ENCODE measurements at regions not wholly inside any gene's neighbourhood (a gene's known extent, or its start where the extent isn't known, plus 50 kb on each side); places are given as distances from the start of the nearest gene placed in this dataset.

DNA sequence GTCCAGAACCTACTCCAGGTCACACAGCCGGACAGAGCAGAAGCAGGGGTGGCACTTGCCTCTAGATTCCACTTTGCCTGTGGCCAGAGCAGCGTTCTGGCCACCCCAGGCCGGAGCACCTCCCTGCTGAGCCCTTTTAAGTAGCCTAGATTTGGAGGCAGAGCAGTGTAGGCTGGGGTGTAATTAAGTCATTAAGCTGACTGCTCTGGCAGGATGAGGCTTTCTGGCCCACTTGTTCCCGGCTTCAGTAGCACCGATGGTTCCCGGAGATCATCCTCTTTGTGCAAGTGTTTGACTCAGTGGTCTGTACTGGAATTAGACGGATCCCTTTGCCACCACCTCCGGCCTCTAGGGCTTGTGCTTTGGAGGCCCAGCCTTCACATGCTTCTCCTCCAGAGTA lies 281.9 kb upstream of the ANKRD55 start:
- TF ChIP-seq, protein P1, sequence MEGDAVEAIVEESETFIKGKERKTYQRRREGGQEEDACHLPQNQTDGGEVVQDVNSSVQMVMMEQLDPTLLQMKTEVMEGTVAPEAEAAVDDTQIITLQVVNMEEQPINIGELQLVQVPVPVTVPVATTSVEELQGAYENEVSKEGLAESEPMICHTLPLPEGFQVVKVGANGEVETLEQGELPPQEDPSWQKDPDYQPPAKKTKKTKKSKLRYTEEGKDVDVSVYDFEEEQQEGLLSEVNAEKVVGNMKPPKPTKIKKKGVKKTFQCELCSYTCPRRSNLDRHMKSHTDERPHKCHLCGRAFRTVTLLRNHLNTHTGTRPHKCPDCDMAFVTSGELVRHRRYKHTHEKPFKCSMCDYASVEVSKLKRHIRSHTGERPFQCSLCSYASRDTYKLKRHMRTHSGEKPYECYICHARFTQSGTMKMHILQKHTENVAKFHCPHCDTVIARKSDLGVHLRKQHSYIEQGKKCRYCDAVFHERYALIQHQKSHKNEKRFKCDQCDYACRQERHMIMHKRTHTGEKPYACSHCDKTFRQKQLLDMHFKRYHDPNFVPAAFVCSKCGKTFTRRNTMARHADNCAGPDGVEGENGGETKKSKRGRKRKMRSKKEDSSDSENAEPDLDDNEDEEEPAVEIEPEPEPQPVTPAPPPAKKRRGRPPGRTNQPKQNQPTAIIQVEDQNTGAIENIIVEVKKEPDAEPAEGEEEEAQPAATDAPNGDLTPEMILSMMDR (IDR thresholded peaks at IDR 0.05) = no peak
- no peaks in the 10 kb centered on the region for H3K27me3 ChIP-seq

DNA sequence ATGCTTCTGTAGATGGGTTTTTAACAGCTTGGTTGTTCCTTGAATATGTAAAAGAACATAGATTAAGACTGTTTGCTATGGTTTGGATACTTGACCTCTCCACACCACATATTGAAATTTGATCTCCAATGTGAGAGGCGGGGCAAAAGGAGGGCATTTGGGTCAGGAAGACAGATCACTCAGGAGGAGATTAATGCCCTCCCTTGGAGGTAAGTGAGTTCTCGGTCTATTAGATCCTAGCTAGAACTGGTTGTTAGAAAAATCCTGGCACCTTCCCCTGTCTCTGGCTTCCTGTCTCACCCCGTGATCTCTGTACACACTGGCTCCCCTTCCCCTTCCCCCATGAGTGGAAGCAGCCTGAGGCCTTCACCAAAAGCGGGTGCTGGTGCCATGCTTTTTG lies 281.1 kb upstream of the ANKRD55 start:
- Histone ChIP-seq H3K27ac (no peak overlapping the region), H3K4me1 (peaks cover 0 to 25% of the 10 kb centered on the region in 2 donors), H3K36me3 (no peaks in the 10 kb centered on the region), H3K27me3 (no peaks in the 10 kb centered on the region), H3K9me3 (no peaks in the 10 kb centered on the region), H3K4me3 (no peak overlapping the region)
- TF ChIP-seq, protein P1 (IDR thresholded peaks at IDR 0.05) = no peak
- no peak for DNase-seq (ENCODE audit: low spot score)

More for the DNA sequence above, 281.9 kb upstream of the ANKRD55 start:
- Histone ChIP-seq H3K9me3 (no peaks in the 10 kb centered on the region), H3K4me1 (peaks cover 0 to 25% of the 10 kb centered on the region in 2 donors), H3K4me3 (no peak overlapping the region), H3K27ac (no peak overlapping the region), H3K36me3 (no peaks in the 10 kb centered on the region)
- no peak for DNase-seq (ENCODE audit: low spot score)

DNA sequence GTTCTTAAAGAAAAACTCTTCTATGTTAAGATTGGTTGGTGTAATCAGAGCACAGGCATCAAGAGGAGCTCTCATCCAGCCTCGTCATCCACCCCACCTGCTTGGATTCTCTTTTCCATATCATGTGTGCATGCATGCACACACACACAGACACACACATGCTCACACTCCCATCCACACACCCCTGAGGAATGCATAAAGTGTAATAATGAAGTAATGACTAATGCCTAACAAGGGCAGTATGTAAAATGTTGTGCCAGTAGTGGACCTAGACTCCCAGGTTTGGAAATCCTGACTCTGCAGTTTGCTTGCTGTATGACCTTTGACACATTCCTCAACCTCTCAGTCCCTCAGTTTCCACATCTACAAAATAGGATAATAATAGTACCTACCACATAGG lies 280.0 kb upstream of the ANKRD55 start:
- DNase-seq (ENCODE audit: low spot score) = no peak
- H3K27ac ChIP-seq = peak overlapping the region in 1 of 2 donors; percentile 48

DNA sequence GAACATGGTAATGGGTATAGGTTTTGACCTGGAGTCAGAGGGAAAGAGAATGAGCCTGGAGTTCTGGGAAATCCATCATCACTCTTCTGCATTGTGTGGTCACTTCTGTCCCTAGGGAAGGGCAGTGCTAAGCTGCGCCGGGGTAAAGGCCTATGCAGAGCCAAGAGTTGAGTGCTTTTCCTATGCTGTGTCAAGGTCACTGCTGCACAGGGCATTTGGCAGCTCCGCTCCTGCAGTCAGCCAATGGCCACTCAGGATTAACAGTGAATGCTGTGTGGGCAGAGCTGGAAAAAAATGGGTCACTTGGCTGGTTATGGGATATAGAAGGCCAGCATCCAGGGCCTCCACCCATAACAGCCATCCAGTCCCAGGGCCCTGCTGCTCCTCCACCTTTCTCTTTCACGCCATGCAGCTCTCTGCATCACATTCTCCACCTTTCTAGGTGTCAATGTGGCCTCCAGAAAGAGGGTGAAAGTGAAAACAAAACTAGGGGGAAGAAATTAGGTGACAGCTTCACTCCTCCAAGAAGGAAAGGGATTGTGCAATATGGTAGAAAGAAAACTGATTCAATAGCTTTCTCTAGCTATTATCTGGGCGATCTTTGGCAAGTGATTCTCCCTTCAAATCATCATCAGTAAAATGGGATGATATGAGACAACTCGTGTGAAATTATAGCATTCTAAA lies 279.3 kb upstream of the ANKRD55 start:
- no peak for DNase-seq (ENCODE audit: low spot score)
- peak overlapping the region in 1 of 2 donors; percentile 48 for H3K27ac ChIP-seq

More for the DNA sequence above, 280.0 kb upstream of the ANKRD55 start:
- H3K36me3 ChIP-seq = no peaks in the 10 kb centered on the region
- peaks cover 0 to 25% of the 10 kb centered on the region in 2 donors for H3K4me1 ChIP-seq
- no peaks in the 10 kb centered on the region for H3K27me3 ChIP-seq
- H3K9me3 ChIP-seq = no peaks in the 10 kb centered on the region
- TF ChIP-seq, protein P1 (IDR thresholded peaks at IDR 0.05) = no peak
- no peak overlapping the region for H3K4me3 ChIP-seq

DNA sequence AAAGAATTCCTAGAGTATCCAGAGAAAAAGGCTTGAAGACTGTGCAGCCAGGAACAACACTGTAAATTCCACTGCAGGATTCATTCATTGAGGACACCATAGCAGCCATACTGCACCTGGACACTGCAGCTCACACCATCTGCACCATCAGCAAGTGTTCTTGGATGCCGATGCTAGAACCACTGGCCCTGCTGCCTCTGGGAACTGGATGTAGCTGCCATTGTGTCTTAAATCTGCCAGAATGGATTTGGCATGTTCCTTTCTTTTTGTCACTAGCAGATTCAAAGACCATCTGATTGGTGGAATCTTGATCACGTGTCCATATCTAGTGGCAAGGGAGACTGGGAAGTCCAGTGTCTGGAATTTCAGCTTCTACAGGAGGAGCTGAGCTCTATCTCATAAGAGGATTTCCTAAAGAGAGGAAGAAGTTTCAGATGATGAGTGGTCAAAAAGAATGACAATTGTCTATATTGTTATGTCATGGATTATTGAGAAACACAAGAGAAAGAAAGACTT lies 278.3 kb upstream of the ANKRD55 start:
- DNase-seq (ENCODE audit: low spot score) = no peak
- Histone ChIP-seq H3K4me3 (no peak overlapping the region), H3K27me3 (no peaks in the 10 kb centered on the region), H3K36me3 (no peaks in the 10 kb centered on the region), H3K9me3 (no peaks in the 10 kb centered on the region), H3K27ac (no peak overlapping the region), H3K4me1 (peaks cover 0 to 15% of the 10 kb centered on the region in 2 donors)
- TF ChIP-seq, protein P1 (IDR thresholded peaks at IDR 0.05) = no peak

More for the DNA sequence above, 279.3 kb upstream of the ANKRD55 start:
- Histone ChIP-seq H3K36me3 (no peaks in the 10 kb centered on the region), H3K9me3 (no peaks in the 10 kb centered on the region), H3K27me3 (no peaks in the 10 kb centered on the region), H3K4me3 (no peak overlapping the region), H3K4me1 (peaks cover 0 to 25% of the 10 kb centered on the region in 2 donors)
- TF ChIP-seq, protein P1 (IDR thresholded peaks at IDR 0.05) = no peak

Data from right atrium auricular region (tissue), 2 donors.